CD4-positive, CD25-positive, alpha-beta regulatory T cell (primary cell): ENCODE measurements at regions not wholly inside any gene's neighbourhood (a gene's known extent, or its start where the extent isn't known, plus 50 kb on each side); places are given as distances from the start of the nearest gene placed in this dataset.
A peak's percentile ranks its signal among the peaks of the same experiment; 100 is the strongest.

ENCODE experiments used
- ATAC-seq, 2 donors: fragments of 150-1000 bp; cut with Tn5 transposase; one replicate each; pipeline ENCODE4 v1.10.0; 2021; ENCODE audit warnings: low read depth in 2 of 2, moderate number of reproducible peaks in 2 of 2, moderate library complexity in 1 of 2
- DNase-seq, 3 donors: peaks; one replicate each; pipeline versions ENCODE4 v3.0.0 to v3.0.0-alpha.2; 2012 to 2022; ENCODE audit warnings: mixed read lengths in 1 of 3
- H3K27ac ChIP-seq: one replicate; pipeline ENCODE4 v1.7.0; 2013; ENCODE audit warnings: mild to moderate bottlenecking, low read length; ENCODE audit not compliant: insufficient read depth, poor library complexity, severe bottlenecking
- H3K27me3 ChIP-seq: one replicate; pipeline ENCODE4 v1.7.0; 2013; ENCODE audit warnings: low read length; ENCODE audit not compliant: control insufficient read depth, insufficient read depth
- H3K36me3 ChIP-seq: one replicate; pipeline ENCODE4 v1.7.0; 2013; ENCODE audit warnings: mild to moderate bottlenecking, low read length, moderate library complexity; ENCODE audit not compliant: control insufficient read depth, insufficient read depth
- H3K4me1 ChIP-seq: 2 replicates; pipeline ENCODE4 v1.7.0; 2013; ENCODE audit warnings: mild to moderate bottlenecking, low read length; ENCODE audit not compliant: insufficient read depth, control insufficient read depth, poor library complexity, severe bottlenecking
- H3K4me3 ChIP-seq: one replicate; pipeline ENCODE4 v1.7.0; 2013; ENCODE audit warnings: low read depth, mild to moderate bottlenecking, low read length, moderate library complexity
- H3K9me3 ChIP-seq, 2 experiments: 1 replicate in 1 of 2; 2 replicates in 1 of 2; pipeline ENCODE4 v1.7.0; 2013; ENCODE audit warnings: low read length in 2 of 2, mild to moderate bottlenecking in 1 of 2, moderate library complexity in 1 of 2; ENCODE audit not compliant: control insufficient read depth in 2 of 2
- H3K27ac Mint-ChIP-seq, 3 donors: one replicate each; pipeline ENCODE4 v1.8.0; 2020 to 2022; ENCODE audit warnings: mild to moderate bottlenecking in 3 of 3, mixed read lengths in 3 of 3, moderate library complexity in 2 of 3
- H3K27me3 Mint-ChIP-seq: one replicate; pipeline ENCODE4 v1.8.0; 2022; ENCODE audit warnings: mild to moderate bottlenecking, mixed read lengths
- H3K36me3 Mint-ChIP-seq: one replicate; pipeline ENCODE4 v1.8.0; 2020; ENCODE audit warnings: mixed read lengths
- H3K4me1 Mint-ChIP-seq, 4 donors: one replicate each; pipeline ENCODE4 v1.8.0; 2020 to 2022; ENCODE audit warnings: mixed read lengths in 4 of 4, mild to moderate bottlenecking in 1 of 4
- H3K4me3 Mint-ChIP-seq, 4 donors: one replicate each; pipeline ENCODE4 v1.8.0; 2020 to 2022; ENCODE audit warnings: mild to moderate bottlenecking in 4 of 4, mixed read lengths in 4 of 4, moderate library complexity in 3 of 4
- H3K9me3 Mint-ChIP-seq, 7 donors: one replicate each; pipeline ENCODE4 v1.8.0; 2020 to 2022; ENCODE audit warnings: mixed read lengths in 7 of 7, mild to moderate bottlenecking in 3 of 7, moderate library complexity in 2 of 7

- no peak for DNase-seq
- Histone ChIP-seq H3K36me3 (no peaks in the 10 kb centered on the region), H3K4me3 (no peak overlapping the region), H3K27me3 (peaks cover 2% of the 10 kb centered on the region), H3K4me1 (no peaks in the 10 kb centered on the region), H3K9me3 (no peaks in the 10 kb centered on the region), H3K27ac (no peak overlapping the region)
- H3K4me1 Mint-ChIP-seq: no peaks in the 10 kb centered on the region
- ATAC-seq: no peak
- no peaks in the 10 kb centered on the region for H3K9me3 Mint-ChIP-seq
- no peak overlapping the region for H3K27ac Mint-ChIP-seq
- no peak overlapping the region for H3K4me3 Mint-ChIP-seq
- peaks cover 4% of the 10 kb centered on the region for H3K27me3 Mint-ChIP-seq
- H3K36me3 Mint-ChIP-seq: no peaks in the 10 kb centered on the region
Measured at GRCh38 chr15:101568309-101568708, 78.8 kb upstream of the PCSK6 start.

GRCh38 chr15:101566748-101567488 lies 77.4 kb upstream of the PCSK6 start:
- no peak overlapping the region for H3K4me3 ChIP-seq
- no peak overlapping the region for H3K27ac ChIP-seq
- no peaks in the 10 kb centered on the region for H3K9me3 ChIP-seq
- Mint-ChIP-seq H3K4me1 (no peaks in the 10 kb centered on the region), H3K27ac (no peak overlapping the region), H3K9me3 (no peaks in the 10 kb centered on the region), H3K4me3 (no peak overlapping the region), H3K36me3 (no peaks in the 10 kb centered on the region), H3K27me3 (peaks cover 4% of the 10 kb centered on the region)
- no peaks in the 10 kb centered on the region for H3K36me3 ChIP-seq
- no peak for ATAC-seq
- H3K4me1 ChIP-seq: no peaks in the 10 kb centered on the region
- DNase-seq: no peak
- H3K27me3 ChIP-seq: no peaks in the 10 kb centered on the region

GRCh38 chr15:101565377-101565776 lies 75.9 kb upstream of the PCSK6 start:
- Mint-ChIP-seq H3K9me3 (no peaks in the 10 kb centered on the region), H3K27ac (no peak overlapping the region), H3K27me3 (peaks cover 4% of the 10 kb centered on the region), H3K36me3 (no peaks in the 10 kb centered on the region), H3K4me3 (no peak overlapping the region), H3K4me1 (no peaks in the 10 kb centered on the region)
- Histone ChIP-seq H3K4me3 (no peak overlapping the region), H3K4me1 (no peaks in the 10 kb centered on the region), H3K9me3 (no peaks in the 10 kb centered on the region), H3K36me3 (no peaks in the 10 kb centered on the region), H3K27ac (no peak overlapping the region), H3K27me3 (no peaks in the 10 kb centered on the region)
- ATAC-seq: no peak
- no peak for DNase-seq

GRCh38 chr15:101563176-101563796 lies 73.8 kb upstream of the PCSK6 start:
- Histone ChIP-seq H3K4me1 (no peaks in the 10 kb centered on the region), H3K27me3 (no peaks in the 10 kb centered on the region), H3K27ac (no peak overlapping the region), H3K36me3 (no peaks in the 10 kb centered on the region), H3K4me3 (no peak overlapping the region), H3K9me3 (no peaks in the 10 kb centered on the region)
- no peak overlapping the region for H3K27ac Mint-ChIP-seq
- H3K36me3 Mint-ChIP-seq: no peaks in the 10 kb centered on the region
- no peaks in the 10 kb centered on the region for H3K9me3 Mint-ChIP-seq
- ATAC-seq: no peak
- no peaks in the 10 kb centered on the region for H3K4me1 Mint-ChIP-seq
- no peak overlapping the region for H3K4me3 Mint-ChIP-seq
- no peak for DNase-seq
- peaks cover 4% of the 10 kb centered on the region for H3K27me3 Mint-ChIP-seq

- H3K4me1 Mint-ChIP-seq: no peaks in the 10 kb centered on the region
- H3K4me3 Mint-ChIP-seq: no peak overlapping the region
- Histone ChIP-seq H3K4me3 (no peak overlapping the region), H3K9me3 (no peaks in the 10 kb centered on the region), H3K27ac (no peak overlapping the region), H3K4me1 (no peaks in the 10 kb centered on the region), H3K36me3 (no peaks in the 10 kb centered on the region), H3K27me3 (no peaks in the 10 kb centered on the region)
- DNase-seq (no peak), ATAC-seq (no peak)
- H3K27ac Mint-ChIP-seq: peak overlapping the region in 1 of 3 donors; percentile 76
- H3K9me3 Mint-ChIP-seq: no peaks in the 10 kb centered on the region
- peaks cover 4% of the 10 kb centered on the region for H3K27me3 Mint-ChIP-seq
- no peaks in the 10 kb centered on the region for H3K36me3 Mint-ChIP-seq
Measured at GRCh38 chr15:101562428-101563059, 73.0 kb upstream of the PCSK6 start.

GRCh38 chr15:101561584-101561906 lies 72.0 kb upstream of the PCSK6 start:
- H3K27me3 Mint-ChIP-seq: peaks cover 4% of the 10 kb centered on the region
- H3K9me3 ChIP-seq: no peaks in the 10 kb centered on the region
- no peaks in the 10 kb centered on the region for H3K36me3 ChIP-seq
- H3K4me1 ChIP-seq: no peaks in the 10 kb centered on the region
- no peak overlapping the region for H3K4me3 Mint-ChIP-seq
- ATAC-seq (no peak), DNase-seq (no peak)
- no peaks in the 10 kb centered on the region for H3K9me3 Mint-ChIP-seq
- no peak overlapping the region for H3K27ac Mint-ChIP-seq
- no peaks in the 10 kb centered on the region for H3K36me3 Mint-ChIP-seq
- H3K27ac ChIP-seq: no peak overlapping the region
- H3K4me1 Mint-ChIP-seq: no peaks in the 10 kb centered on the region
- no peaks in the 10 kb centered on the region for H3K27me3 ChIP-seq
- no peak overlapping the region for H3K4me3 ChIP-seq

- DNase-seq (no peak), ATAC-seq (no peak)
- no peak overlapping the region for H3K4me3 ChIP-seq
- no peaks in the 10 kb centered on the region for H3K9me3 ChIP-seq
- H3K36me3 ChIP-seq: no peaks in the 10 kb centered on the region
- no peaks in the 10 kb centered on the region for H3K4me1 ChIP-seq
- no peaks in the 10 kb centered on the region for H3K9me3 Mint-ChIP-seq
- H3K27ac Mint-ChIP-seq: peak overlapping the region in 1 of 3 donors; percentile 61
- H3K27me3 ChIP-seq: no peaks in the 10 kb centered on the region
- H3K36me3 Mint-ChIP-seq: no peaks in the 10 kb centered on the region
- H3K27ac ChIP-seq: no peak overlapping the region
- peaks cover 4% of the 10 kb centered on the region for H3K27me3 Mint-ChIP-seq
- no peak overlapping the region for H3K4me3 Mint-ChIP-seq
- H3K4me1 Mint-ChIP-seq: no peaks in the 10 kb centered on the region
Measured at GRCh38 chr15:101560722-101561583, 71.4 kb upstream of the PCSK6 start.
